Fibroblast of lung (primary cell): ENCODE measurements at regions not wholly inside any gene's neighbourhood (a gene's known extent, or its start where the extent isn't known, plus 50 kb on each side); places are given as distances from the start of the nearest gene placed in this dataset.

Experiments
- DNase-seq, 2 donors: peaks; one replicate each; pipeline versions ENCODE4 v3.0.0 to v3.0.0-alpha.2; 2010; ENCODE audit warnings: low read depth in 2 of 2
- H2AFZ ChIP-seq: 2 replicates; pipeline ENCODE4 v1.5.1; 2012; ENCODE audit warnings: low read length, control low read depth, inconsistent platforms
- H3K27ac ChIP-seq: 2 replicates; pipeline ENCODE4 v1.5.1; 2011; ENCODE audit warnings: low read length, control low read depth; ENCODE audit not compliant: insufficient read depth
- H3K27me3 ChIP-seq: 2 replicates; pipeline ENCODE4 v1.5.1; 2011; ENCODE audit warnings: mild to moderate bottlenecking, low read length; ENCODE audit not compliant: control insufficient read depth, insufficient read depth
- H3K36me3 ChIP-seq: 2 replicates; pipeline ENCODE4 v1.5.1; 2011; ENCODE audit warnings: low read length; ENCODE audit not compliant: control insufficient read depth, insufficient read depth
- H3K4me1 ChIP-seq: 2 replicates; pipeline ENCODE4 v1.5.1; 2011; ENCODE audit warnings: low read length; ENCODE audit not compliant: control insufficient read depth, insufficient read depth; ENCODE audit errors: extremely low read depth
- H3K4me2 ChIP-seq: 2 replicates; pipeline ENCODE4 v1.5.1; 2011; ENCODE audit warnings: low read length, control low read depth; ENCODE audit not compliant: insufficient read depth; ENCODE audit errors: extremely low read depth
- H3K4me3 ChIP-seq, 4 experiments: fragments of 200-600 bp in 1 of 4; sonication (generic) in 1 of 4; replicated peaks in 1 of 4; 2 replicates each; pipeline ENCODE4 v1.5.1; 2011 to 2016; ENCODE audit warnings: low read length in 4 of 4, low read depth in 3 of 4, mild to moderate bottlenecking in 3 of 4, control low read depth in 2 of 4, inconsistent platforms in 1 of 4, mixed read lengths in 1 of 4; ENCODE audit not compliant: insufficient read depth in 1 of 4; ENCODE audit errors: control extremely low read depth in 1 of 4
- H3K79me2 ChIP-seq: 2 replicates; pipeline ENCODE4 v1.5.1; 2012; ENCODE audit warnings: mild to moderate bottlenecking, low read length, inconsistent platforms; ENCODE audit not compliant: control insufficient read depth, insufficient read depth
- H3K9ac ChIP-seq: 2 replicates; pipeline ENCODE4 v1.5.1; 2011; ENCODE audit warnings: mild to moderate bottlenecking, low read length, control low read depth; ENCODE audit not compliant: insufficient read depth
- H3K9me3 ChIP-seq: 2 replicates; pipeline ENCODE4 v1.5.1; 2012; ENCODE audit warnings: low read depth, low read length; ENCODE audit not compliant: control insufficient read depth, insufficient read depth
- H4K20me1 ChIP-seq: 2 replicates; pipeline ENCODE4 v1.5.1; 2011; ENCODE audit warnings: low read length; ENCODE audit not compliant: control insufficient read depth, insufficient read depth; ENCODE audit errors: extremely low read depth
- EZH2 ChIP-seq: IDR thresholded peaks from 2 replicates; pipeline ENCODE4 v1.5.1; 2012; ENCODE audit warnings: low read length, control low read depth, mild to moderate bottlenecking; ENCODE audit errors: missing control alignments
- TF ChIP-seq, protein P1 (sequence below), 2 donors: IDR thresholded peaks in 1 of 2; conservative IDR thresholded peaks in 1 of 2; 1 replicate in 1 of 2; 2 replicates in 1 of 2; pipeline ENCODE4 v1.5.1; 2011 to 2012; ENCODE audit warnings: low read length in 2 of 2, control low read depth in 1 of 2, inconsistent platforms in 1 of 2, low read depth in 1 of 2, mild to moderate bottlenecking in 1 of 2

DNA sequence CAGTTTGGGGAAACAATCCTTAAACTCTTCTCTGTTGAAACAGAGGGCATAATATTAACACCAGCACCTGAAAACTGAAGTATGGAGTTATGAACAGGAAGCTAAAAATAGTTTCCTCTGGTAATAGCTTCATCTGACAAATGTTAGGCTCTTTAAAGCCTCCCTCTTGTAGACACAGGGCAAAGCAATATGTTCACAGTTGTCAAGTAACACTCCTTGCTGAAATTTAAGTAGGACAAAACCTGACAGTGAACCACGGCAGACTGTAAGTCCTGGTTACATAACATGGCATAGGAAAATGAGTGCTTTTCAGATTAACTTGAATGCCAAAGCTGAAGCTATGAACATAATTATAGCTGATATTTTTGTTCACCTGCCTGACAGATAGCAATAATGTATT is 172.9 kb downstream of the CMPK2 start:
- no peak for DNase-seq
- no peaks in the 10 kb centered on the region for H3K27me3 ChIP-seq
- H3K9me3 ChIP-seq, result no peaks in the 10 kb centered on the region
- H3K9ac ChIP-seq, result no peak overlapping the region
- H4K20me1 ChIP-seq, result no peaks in the 10 kb centered on the region
- no peak for TF ChIP-seq EZH2
- TF ChIP-seq, protein P1, sequence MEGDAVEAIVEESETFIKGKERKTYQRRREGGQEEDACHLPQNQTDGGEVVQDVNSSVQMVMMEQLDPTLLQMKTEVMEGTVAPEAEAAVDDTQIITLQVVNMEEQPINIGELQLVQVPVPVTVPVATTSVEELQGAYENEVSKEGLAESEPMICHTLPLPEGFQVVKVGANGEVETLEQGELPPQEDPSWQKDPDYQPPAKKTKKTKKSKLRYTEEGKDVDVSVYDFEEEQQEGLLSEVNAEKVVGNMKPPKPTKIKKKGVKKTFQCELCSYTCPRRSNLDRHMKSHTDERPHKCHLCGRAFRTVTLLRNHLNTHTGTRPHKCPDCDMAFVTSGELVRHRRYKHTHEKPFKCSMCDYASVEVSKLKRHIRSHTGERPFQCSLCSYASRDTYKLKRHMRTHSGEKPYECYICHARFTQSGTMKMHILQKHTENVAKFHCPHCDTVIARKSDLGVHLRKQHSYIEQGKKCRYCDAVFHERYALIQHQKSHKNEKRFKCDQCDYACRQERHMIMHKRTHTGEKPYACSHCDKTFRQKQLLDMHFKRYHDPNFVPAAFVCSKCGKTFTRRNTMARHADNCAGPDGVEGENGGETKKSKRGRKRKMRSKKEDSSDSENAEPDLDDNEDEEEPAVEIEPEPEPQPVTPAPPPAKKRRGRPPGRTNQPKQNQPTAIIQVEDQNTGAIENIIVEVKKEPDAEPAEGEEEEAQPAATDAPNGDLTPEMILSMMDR (conservative IDR thresholded peaks at IDR 0.05 in 1 of 2, IDR thresholded peaks at IDR 0.05 in 1 of 2; ENCODE audit: low read depth in 1 of 2, low read length in 2 of 2), result no peak
- no peaks in the 10 kb centered on the region for H3K4me1 ChIP-seq
- H3K4me3 ChIP-seq, result no peak overlapping the region
- no peaks in the 10 kb centered on the region for H3K36me3 ChIP-seq
- H2AFZ ChIP-seq, result no peak overlapping the region
- no peaks in the 10 kb centered on the region for H3K79me2 ChIP-seq
- no peak overlapping the region for H3K27ac ChIP-seq
- no peak overlapping the region for H3K4me2 ChIP-seq

DNA sequence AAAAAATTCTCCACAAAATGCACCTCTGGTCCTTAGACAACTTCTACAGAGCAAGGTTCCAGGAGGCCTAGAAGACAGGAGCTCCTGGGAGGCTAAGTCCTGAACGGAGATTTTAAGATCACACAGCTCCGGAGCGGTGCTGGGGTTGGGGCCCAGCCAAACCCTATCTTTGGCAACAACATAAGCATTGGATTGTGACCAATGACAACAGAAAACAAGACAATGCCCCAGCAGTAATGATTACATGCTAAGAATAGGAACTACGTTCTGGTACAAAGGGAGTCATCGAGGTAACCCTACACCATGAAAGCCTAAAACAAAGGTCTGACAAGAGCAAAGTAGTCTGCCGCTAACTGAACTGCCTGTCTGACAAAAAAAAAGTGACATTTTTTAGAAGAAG is 171.2 kb downstream of the CMPK2 start:
- no peak overlapping the region for H3K9ac ChIP-seq

DNA sequence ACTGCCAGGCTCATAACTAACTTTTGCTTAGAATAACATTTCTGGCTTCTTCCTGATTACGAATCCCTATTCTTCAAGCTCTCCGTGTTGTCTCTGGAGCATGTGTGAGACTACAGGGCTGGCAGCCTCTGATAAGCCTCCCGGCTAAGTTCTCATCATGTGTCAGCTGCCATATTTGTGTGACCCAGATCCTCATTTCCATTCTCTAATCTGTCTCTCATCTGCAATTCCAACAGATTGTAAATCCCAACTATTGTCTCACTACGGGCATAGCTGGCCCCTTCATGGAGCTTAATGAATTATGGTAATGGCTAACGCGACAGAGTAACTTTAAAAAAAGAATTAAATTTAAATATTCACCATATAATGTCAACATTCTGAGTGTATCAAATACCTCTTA is 165.4 kb downstream of the CMPK2 start:
- DNase-seq, result no peak
- Histone ChIP-seq H3K79me2 (no peaks in the 10 kb centered on the region), H3K4me2 (no peak overlapping the region), H3K4me1 (no peaks in the 10 kb centered on the region), H4K20me1 (no peaks in the 10 kb centered on the region), H3K9me3 (no peaks in the 10 kb centered on the region), H3K27ac (no peak overlapping the region), H3K36me3 (no peaks in the 10 kb centered on the region), H3K9ac (no peak overlapping the region), H2AFZ (no peak overlapping the region), H3K27me3 (no peaks in the 10 kb centered on the region), H3K4me3 (no peak overlapping the region)
- TF ChIP-seq EZH2, result no peak
- TF ChIP-seq, protein P1 (conservative IDR thresholded peaks at IDR 0.05 in 1 of 2, IDR thresholded peaks at IDR 0.05 in 1 of 2; ENCODE audit: low read depth in 1 of 2, low read length in 2 of 2), result no peak

More for the DNA sequence above, 171.2 kb downstream of the CMPK2 start:
- Histone ChIP-seq H3K79me2 (no peaks in the 10 kb centered on the region), H4K20me1 (no peaks in the 10 kb centered on the region), H2AFZ (no peak overlapping the region), H3K9me3 (no peaks in the 10 kb centered on the region), H3K4me2 (no peak overlapping the region), H3K27ac (no peak overlapping the region), H3K4me3 (no peak overlapping the region), H3K36me3 (no peaks in the 10 kb centered on the region), H3K4me1 (no peaks in the 10 kb centered on the region), H3K27me3 (no peaks in the 10 kb centered on the region)
- peak in 1 of 2 donors; percentile 76 for DNase-seq
- no peak for TF ChIP-seq EZH2
- TF ChIP-seq, protein P1 (conservative IDR thresholded peaks at IDR 0.05 in 1 of 2, IDR thresholded peaks at IDR 0.05 in 1 of 2; ENCODE audit: low read depth in 1 of 2, low read length in 2 of 2), result no peak
